GM12873 (cell line): ENCODE measurements at regions not wholly inside any gene's neighbourhood (a gene's known extent, or its start where the extent isn't known, plus 50 kb on each side); places are given as distances from the start of the nearest gene placed in this dataset.

ENCODE experiments used
- CTCF ChIP-seq: IDR thresholded peaks from 2 replicates; pipeline ENCODE4 v1.5.1; 2012; ENCODE audit warnings: low read depth, mild to moderate bottlenecking, moderate library complexity, low read length, control low read depth; ENCODE audit not compliant: insufficient read depth; ENCODE audit errors: missing control alignments

- no peak for TF ChIP-seq CTCF
Measured at GRCh38 chr15:59923508-59923907, 80.6 kb upstream of the FOXB1 start.

- TF ChIP-seq CTCF, result no peak
Measured at GRCh38 chr15:59918994-59919951, 84.8 kb upstream of the FOXB1 start.

- peak; percentile 74 for TF ChIP-seq CTCF
Measured at GRCh38 chr15:59917504-59918157, 86.5 kb upstream of the FOXB1 start.

GRCh38 chr15:59906046-59906445 lies 98.1 kb upstream of the FOXB1 start:
- no peak for TF ChIP-seq CTCF

GRCh38 chr15:59905176-59905575 lies 98.9 kb upstream of the FOXB1 start:
- TF ChIP-seq CTCF, result no peak

GRCh38 chr15:59904450-59905135 lies 99.5 kb upstream of the FOXB1 start:
- TF ChIP-seq CTCF, result no peak

- no peak for TF ChIP-seq CTCF
Measured at GRCh38 chr15:59896663-59897074, 107.4 kb upstream of the FOXB1 start.
